AG09309 (cell line): ENCODE measurements at regions not wholly inside any gene's neighbourhood (a gene's known extent, or its start where the extent isn't known, plus 50 kb on each side); places are given as distances from the start of the nearest gene placed in this dataset.

Experiments used
- DNase-seq: peaks from one replicate; pipeline ENCODE4 v3.0.0-alpha.2; 2010; ENCODE audit warnings: low read depth
- H3K4me3 ChIP-seq: 2 replicates; pipeline ENCODE4 v1.5.1; 2011; ENCODE audit warnings: mild to moderate bottlenecking, low read depth, low read length, moderate library complexity; ENCODE audit not compliant: control insufficient read depth
- TF ChIP-seq, protein P1 (sequence below): IDR thresholded peaks from 2 replicates; pipeline ENCODE4 v1.5.1; 2011; ENCODE audit warnings: mild to moderate bottlenecking, low read depth, low read length, inconsistent platforms; ENCODE audit not compliant: insufficient read depth, control insufficient read depth; ENCODE audit errors: missing control alignments

DNA sequence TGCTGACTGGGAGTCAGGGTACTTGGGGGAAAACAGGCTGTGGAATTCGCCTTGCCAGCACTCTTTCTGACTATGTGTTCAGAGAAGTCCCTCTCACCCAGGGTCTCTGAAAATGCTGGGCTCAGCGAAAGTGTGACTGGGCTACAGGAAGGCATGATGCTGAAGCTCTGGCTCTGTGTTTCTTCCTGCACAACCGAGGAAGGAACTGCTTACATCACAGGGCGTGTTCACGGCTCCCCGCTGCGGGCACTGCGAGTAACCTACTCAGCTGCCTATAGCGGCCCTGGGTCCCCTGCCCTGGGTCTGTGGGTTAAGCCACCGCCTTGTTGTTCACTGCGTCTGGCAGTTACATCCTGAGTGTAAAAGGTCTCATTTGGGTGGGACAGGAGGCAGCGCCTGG is 222.4 kb upstream of the IRX4 start:
- TF ChIP-seq, protein P1, sequence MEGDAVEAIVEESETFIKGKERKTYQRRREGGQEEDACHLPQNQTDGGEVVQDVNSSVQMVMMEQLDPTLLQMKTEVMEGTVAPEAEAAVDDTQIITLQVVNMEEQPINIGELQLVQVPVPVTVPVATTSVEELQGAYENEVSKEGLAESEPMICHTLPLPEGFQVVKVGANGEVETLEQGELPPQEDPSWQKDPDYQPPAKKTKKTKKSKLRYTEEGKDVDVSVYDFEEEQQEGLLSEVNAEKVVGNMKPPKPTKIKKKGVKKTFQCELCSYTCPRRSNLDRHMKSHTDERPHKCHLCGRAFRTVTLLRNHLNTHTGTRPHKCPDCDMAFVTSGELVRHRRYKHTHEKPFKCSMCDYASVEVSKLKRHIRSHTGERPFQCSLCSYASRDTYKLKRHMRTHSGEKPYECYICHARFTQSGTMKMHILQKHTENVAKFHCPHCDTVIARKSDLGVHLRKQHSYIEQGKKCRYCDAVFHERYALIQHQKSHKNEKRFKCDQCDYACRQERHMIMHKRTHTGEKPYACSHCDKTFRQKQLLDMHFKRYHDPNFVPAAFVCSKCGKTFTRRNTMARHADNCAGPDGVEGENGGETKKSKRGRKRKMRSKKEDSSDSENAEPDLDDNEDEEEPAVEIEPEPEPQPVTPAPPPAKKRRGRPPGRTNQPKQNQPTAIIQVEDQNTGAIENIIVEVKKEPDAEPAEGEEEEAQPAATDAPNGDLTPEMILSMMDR, result no peak
- no peak for DNase-seq
- H3K4me3 ChIP-seq, result no peak overlapping the region

DNA sequence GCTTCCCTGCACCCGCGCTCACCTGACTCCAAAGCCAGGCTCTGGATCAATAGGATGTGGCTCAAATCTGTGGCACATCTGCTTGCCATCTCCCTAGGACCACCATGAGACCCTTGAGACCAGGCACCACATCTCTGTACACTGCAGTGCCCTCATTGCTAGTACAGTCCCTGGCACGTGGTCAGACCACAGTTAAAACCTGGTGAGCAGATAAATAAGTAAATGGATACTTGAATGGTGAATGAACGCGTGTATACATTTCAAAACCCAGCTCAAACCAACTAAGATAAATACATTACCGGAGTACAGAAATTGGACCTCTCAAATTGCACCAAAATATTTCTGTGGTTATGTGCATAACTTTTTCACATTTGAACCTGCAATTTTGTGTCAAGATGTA is 221.2 kb upstream of the IRX4 start:
- DNase-seq, result no peak
- TF ChIP-seq, protein P1, result no peak
- no peak overlapping the region for H3K4me3 ChIP-seq

DNA sequence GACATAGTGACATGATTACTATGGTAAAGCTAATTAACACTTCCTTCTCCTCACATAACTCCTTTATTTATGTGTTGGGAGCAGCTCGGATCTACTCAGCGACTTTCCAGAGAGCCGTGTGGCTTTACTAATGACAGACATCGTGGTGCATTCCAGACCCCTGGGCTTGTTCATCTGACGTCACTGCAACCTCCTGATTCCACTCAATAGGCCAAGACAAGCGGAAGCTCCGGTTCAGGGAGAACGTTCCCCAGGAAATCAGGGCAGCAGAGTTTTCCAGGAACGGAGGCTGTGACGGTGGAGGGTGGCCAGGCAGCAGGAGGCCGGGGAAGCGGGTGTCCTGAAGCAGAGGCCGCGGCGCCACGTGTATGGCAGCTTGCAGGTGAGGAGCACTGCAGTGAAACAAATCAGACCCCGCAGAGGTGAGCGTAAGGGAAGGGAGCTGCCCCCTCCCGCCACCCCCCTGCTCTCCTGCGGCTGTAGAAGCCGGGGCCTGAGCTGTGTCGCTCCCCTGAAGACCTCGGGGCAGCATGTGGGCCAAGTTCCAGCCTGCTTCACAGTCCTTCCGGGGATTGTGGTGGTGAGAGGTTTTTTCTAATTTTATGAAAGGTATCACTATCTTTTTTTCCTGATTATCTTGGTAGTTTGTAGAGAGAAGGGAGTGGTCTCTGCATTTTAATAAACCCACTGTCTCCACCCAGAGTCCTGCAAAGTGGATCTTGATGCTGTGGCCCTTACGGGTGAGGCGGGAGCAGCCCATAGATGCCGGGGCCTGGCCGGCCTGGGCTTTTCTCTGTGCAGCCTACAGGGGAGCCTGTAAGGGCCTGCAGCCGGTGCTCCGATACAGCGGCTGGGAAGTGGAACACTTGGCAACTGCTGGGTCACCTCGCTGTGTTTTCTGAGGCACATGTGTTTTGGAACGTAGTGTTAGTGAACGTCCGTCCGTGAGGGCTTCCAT is 220.4 kb upstream of the IRX4 start:
- TF ChIP-seq, protein P1, result no peak

DNA sequence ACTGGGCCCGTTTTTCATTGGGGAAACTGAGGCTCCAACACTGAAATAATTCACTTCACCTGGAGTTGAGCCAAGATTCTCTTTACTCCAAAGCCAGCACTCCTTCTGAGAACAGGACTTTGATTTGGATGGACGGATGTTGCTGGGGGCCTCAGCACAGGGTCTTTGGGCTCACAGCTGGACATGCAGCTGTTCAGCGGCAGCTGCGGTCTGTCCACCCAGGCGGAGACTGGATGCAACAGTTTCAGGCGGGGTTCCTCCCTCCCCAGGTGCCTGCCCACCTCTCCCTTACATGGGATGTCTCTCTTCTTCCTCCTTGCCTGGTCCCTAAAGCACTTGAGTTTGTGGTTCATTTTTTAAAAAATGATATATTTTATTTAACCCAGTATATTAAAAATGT is 219.0 kb upstream of the IRX4 start:
- H3K4me3 ChIP-seq, result no peak overlapping the region
- TF ChIP-seq, protein P1, result no peak
- DNase-seq, result no peak

More for the DNA sequence above, 220.4 kb upstream of the IRX4 start:
- no peak overlapping the region for H3K4me3 ChIP-seq
- no peak for DNase-seq

DNA sequence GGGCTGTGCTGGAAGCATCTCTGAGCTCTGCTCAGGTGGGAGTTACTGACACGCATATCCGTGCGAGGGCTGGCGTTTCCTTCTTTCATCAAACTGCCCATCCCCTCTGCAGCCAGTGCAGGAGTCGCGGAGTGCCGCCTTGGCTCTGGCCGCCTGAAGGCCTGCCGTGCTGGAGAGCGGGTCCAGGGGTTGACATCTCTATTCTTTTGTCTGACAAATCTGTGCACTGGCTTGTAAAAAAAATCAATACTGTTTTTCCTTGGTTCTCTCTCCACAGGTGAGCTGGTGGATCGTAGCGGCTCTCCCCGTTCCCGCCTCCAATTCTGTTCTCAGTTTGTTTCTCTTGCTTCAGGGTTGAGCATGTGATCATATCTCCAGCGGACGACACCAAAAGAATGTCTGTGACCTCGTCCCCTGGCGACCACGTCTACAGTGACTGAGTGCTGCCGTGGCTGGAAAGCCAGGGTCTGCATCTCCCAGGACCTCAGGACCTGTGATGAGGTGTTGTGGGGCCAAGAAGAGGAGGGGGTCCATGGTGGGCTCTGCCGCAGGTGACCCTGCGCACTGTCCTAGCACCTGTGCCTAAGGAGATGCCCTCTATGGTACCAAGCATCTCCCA is 214.3 kb upstream of the IRX4 start:
- TF ChIP-seq, protein P1, result no peak
- H3K4me3 ChIP-seq, result no peak overlapping the region
- no peak for DNase-seq

DNA sequence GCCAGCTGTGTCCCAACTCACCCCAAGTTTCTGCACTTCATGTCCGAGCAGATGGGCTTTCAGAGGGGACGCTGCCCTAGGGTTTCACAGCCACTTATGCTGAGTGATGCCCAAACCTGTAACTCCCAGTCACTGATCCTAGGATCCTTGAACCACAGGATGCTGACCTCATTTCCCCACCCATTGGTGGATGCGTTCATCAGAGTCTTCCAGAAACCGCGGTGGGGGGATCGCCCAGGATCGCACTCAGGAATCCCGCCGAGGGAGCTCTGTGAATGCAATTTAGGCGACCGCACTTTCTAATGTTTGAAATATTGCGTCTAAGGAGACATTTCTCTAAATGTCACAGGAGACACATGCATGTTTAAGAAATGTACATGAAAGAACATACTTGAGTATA is 212.3 kb upstream of the IRX4 start:
- no peak for DNase-seq
- H3K4me3 ChIP-seq, result no peak overlapping the region
- TF ChIP-seq, protein P1, result no peak
